ENCODE measurements at regions not wholly inside any gene's neighbourhood (a gene's known extent, or its start where the extent isn't known, plus 50 kb on each side); places are given as distances from the start of the nearest gene placed in this dataset.

- no peak for TF ChIP-seq CTCF (IDR thresholded peaks at IDR 0.05 in 4 of 5, conservative IDR thresholded peaks at IDR 0.05 in 1 of 5)
- no peak for TF ChIP-seq POLR2A (IDR thresholded peaks at IDR 0.05)
- no peaks in the 10 kb centered on the region for H3K9me3 ChIP-seq
- ATAC-seq (no peak), DNase-seq (no peak)
- in situ Hi-C loops (cut with MboI; ENCODE audit: low sequenced_read_pairs in 4 of 4): no loop called here
- no peaks in the 10 kb centered on the region for H3K36me3 ChIP-seq
- H3K4me3 ChIP-seq: no peak overlapping the region
- no peak overlapping the region for H3K27ac ChIP-seq
- no peaks in the 10 kb centered on the region for H3K27me3 ChIP-seq
- no peaks in the 10 kb centered on the region for H3K4me1 ChIP-seq
- intact Hi-C loops (cut with DNase I; ENCODE audit: low total_unique reads): no loop called here
These were observed 251.2 kb upstream of the PARD3B start for GRCh38 chr2:204293884-204294747.

- TF ChIP-seq CTCF (IDR thresholded peaks at IDR 0.05 in 4 of 5, conservative IDR thresholded peaks at IDR 0.05 in 1 of 5): no peak
- TF ChIP-seq POLR2A (IDR thresholded peaks at IDR 0.05): no peak
- no peak for ATAC-seq
- no peak for DNase-seq
- intact Hi-C loops (cut with DNase I; ENCODE audit: low total_unique reads): no loop called here
- no peaks in the 10 kb centered on the region for H3K4me1 ChIP-seq
- no peak overlapping the region for H3K27ac ChIP-seq
- in situ Hi-C loops (cut with MboI; ENCODE audit: low sequenced_read_pairs in 4 of 4): no loop called here
- no peaks in the 10 kb centered on the region for H3K27me3 ChIP-seq
- H3K4me3 ChIP-seq: no peak overlapping the region
- no peaks in the 10 kb centered on the region for H3K36me3 ChIP-seq
- H3K9me3 ChIP-seq: no peaks in the 10 kb centered on the region
These were observed 246.9 kb upstream of the PARD3B start for GRCh38 chr2:204298404-204298803.

- intact Hi-C loops (cut with DNase I; ENCODE audit: low total_unique reads) (no loop called here), in situ Hi-C loops (cut with MboI; ENCODE audit: low sequenced_read_pairs in 4 of 4) (loop anchor here in 2 of 4 donors (25.0 kb wide), 2 partner anchors 1388 to 1638 kb away; partner anchors contain the start of gene NRP2 (in 1 of the 2))
- Histone ChIP-seq H3K36me3 (no peaks in the 10 kb centered on the region), H3K27me3 (no peaks in the 10 kb centered on the region), H3K9me3 (no peaks in the 10 kb centered on the region), H3K4me3 (no peak overlapping the region), H3K4me1 (no peaks in the 10 kb centered on the region), H3K27ac (no peak overlapping the region)
- TF ChIP-seq POLR2A (IDR thresholded peaks at IDR 0.05): no peak
- no peak for TF ChIP-seq CTCF (IDR thresholded peaks at IDR 0.05 in 4 of 5, conservative IDR thresholded peaks at IDR 0.05 in 1 of 5)
- no peak for DNase-seq
- no peak for ATAC-seq
These were observed 245.5 kb upstream of the PARD3B start for GRCh38 chr2:204299766-204300165.

GRCh38 chr2:204306667-204307066, 238.6 kb upstream of the PARD3B start:
- TF ChIP-seq CTCF (IDR thresholded peaks at IDR 0.05 in 4 of 5, conservative IDR thresholded peaks at IDR 0.05 in 1 of 5) (no peak), POLR2A (IDR thresholded peaks at IDR 0.05) (no peak)
- Histone ChIP-seq H3K36me3 (no peaks in the 10 kb centered on the region), H3K9me3 (no peaks in the 10 kb centered on the region), H3K27me3 (no peaks in the 10 kb centered on the region), H3K4me1 (no peaks in the 10 kb centered on the region), H3K27ac (no peak overlapping the region), H3K4me3 (no peak overlapping the region)
- in situ Hi-C loops (cut with MboI; ENCODE audit: low sequenced_read_pairs in 4 of 4) (loop anchor here in 2 of 4 donors (25.0 kb wide), 2 partner anchors 1381 to 1631 kb away; partner anchors contain the start of gene NRP2 (in 1 of the 2)), intact Hi-C loops (cut with DNase I; ENCODE audit: low total_unique reads) (no loop called here)
- no peak for ATAC-seq
- no peak for DNase-seq
